PFSK-1 (cell line): ENCODE measurements at regions not wholly inside any gene's neighbourhood (a gene's known extent, or its start where the extent isn't known, plus 50 kb on each side); places are given as distances from the start of the nearest gene placed in this dataset.

Source experiments
- FOXP2 ChIP-seq: optimal IDR thresholded peaks from 2 replicates; pipeline ENCODE3; 2011; ENCODE audit warnings: borderline replicate concordance, control low read depth, inconsistent platforms; ENCODE audit not compliant: insufficient read depth; ENCODE audit errors: extremely low read length, extremely low read depth
- POLR2AphosphoS5 ChIP-seq: IDR thresholded peaks from 2 replicates; pipeline ENCODE4 v1.6.1; 2012; ENCODE audit warnings: low read depth, mild to moderate bottlenecking, control low read depth, low read length, moderate library complexity
- REST ChIP-seq, 2 experiments: IDR thresholded peaks; 2 replicates each; pipeline versions ENCODE4 v1.6.1 to v1.8.0; 2011 to 2012; ENCODE audit warnings: low read depth in 2 of 2, low read length in 2 of 2, control low read depth in 1 of 2, inconsistent platforms in 1 of 2, mild to moderate bottlenecking in 1 of 2, moderate library complexity in 1 of 2; ENCODE audit not compliant: insufficient read depth in 1 of 2
- SIN3A ChIP-seq: IDR thresholded peaks from 2 replicates; pipeline ENCODE4 v1.6.1; 2012; ENCODE audit warnings: mild to moderate bottlenecking, low read length, moderate library complexity, borderline replicate concordance; ENCODE audit not compliant: insufficient read depth
- TAF1 ChIP-seq: IDR thresholded peaks from 2 replicates; pipeline ENCODE4 v1.6.1; 2012; ENCODE audit warnings: low read length, control low read depth, borderline replicate concordance; ENCODE audit not compliant: insufficient read depth

DNA sequence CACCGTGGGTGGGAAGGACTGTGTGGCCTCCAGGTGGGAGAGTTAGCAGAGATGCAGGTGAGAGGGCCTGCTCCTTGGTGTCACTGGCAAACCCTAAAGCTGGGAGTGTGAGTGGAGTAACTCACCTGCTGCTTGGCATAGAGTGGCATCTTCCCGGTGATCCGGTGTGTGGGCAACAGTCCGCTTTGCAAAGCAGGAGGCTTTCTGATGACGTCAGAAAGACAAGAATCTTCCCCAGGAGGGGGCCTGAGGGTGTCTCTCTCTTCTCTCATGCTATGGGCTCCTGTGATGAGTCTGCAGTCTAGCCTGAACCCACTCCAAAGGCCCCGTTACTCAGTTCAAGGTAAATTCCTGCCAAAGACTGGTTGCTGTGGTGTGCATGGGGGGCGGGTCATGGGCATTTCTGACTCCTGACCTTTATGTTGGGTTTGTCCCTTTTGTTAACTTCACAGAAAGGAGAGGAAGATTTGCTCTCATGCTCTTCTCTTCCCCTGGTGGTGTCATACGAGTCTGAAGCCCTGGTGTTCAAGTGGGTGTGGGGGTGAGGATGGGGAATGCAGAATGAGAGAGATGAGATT, 187.9 kb downstream of the GATA3 start:
- no peak for TF ChIP-seq POLR2AphosphoS5
- TF ChIP-seq SIN3A = no peak
- no peak for TF ChIP-seq REST (IDR thresholded peaks at IDR 0.05; ENCODE audit: insufficient read depth in 1 of 2, low read depth in 2 of 2, low read length in 2 of 2)
- TF ChIP-seq TAF1 = no peak
- no peak for TF ChIP-seq FOXP2
